NCI-H526 (cell line): ENCODE measurements at regions not wholly inside any gene's neighbourhood (a gene's known extent, or its start where the extent isn't known, plus 50 kb on each side); places are given as distances from the start of the nearest gene placed in this dataset.
"Not testable (repeated sequence)": the region's sequence is repeated elsewhere in the genome, so short reads cannot be mapped to it uniquely, and the experiment has no call there.

Source experiments
- DNase-seq, 2 experiments: peaks; one replicate each; lab custom pipeline; 2025; lab: John Stamatoyannopoulos, UW

DNA sequence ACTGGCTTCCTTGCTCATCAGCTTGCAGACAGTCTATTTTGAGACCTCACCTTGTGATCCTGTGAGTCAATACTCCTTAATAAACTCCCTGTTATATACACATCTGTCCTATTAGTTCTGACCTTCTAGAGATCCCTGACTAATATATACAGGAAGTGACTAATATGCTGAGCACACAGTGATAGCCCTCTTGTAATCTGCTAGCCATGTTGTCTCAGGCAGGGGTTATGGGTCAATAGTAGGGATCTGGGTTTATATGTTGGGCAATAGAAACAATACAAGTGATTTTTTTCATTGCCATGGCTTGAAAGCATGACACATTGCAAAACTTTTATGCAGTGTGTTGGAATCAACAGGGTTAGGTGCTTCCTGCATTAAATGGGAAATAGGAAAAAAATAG is 562.2 kb downstream of the GALC start:
- DNase-seq: no peak

DNA sequence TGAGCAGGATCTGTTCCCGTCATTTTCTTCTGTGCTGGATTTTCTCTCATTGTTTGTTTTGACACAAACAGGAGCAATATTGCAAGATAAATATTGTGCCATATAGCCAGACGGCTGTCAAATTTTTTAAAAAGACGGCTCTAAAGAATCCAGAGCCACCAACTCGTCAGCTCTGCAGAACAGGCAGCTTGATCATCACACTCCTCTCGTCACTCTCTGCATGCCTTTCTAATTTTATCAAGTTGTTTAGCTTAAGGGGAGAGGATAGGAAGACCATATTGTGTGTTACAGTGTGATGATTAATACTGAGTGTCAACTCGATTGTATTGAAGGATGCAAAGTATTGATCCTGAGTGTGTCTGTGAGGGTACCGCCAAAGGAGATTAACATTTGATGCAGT is 562.8 kb downstream of the GALC start:
- no peak for DNase-seq

DNA sequence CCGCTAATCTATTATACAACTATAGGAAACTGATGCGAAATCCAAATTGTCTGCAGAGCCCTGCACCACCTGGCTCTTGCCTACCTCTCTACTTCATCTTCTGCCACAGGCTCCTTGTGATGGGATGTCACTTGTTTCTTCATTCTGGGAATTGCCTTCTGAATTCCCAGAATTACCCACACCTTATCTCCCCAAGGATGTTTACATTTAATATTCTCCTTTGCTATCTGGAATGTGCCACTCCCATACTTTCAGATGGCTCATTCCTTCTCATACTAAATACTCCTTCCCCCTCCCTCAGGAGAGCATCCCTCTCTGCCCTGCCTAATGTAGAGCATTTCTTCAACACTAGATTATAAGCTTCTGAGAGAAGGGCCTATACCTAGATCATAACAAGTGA is 573.1 kb downstream of the GALC start:
- no peak for DNase-seq

DNA sequence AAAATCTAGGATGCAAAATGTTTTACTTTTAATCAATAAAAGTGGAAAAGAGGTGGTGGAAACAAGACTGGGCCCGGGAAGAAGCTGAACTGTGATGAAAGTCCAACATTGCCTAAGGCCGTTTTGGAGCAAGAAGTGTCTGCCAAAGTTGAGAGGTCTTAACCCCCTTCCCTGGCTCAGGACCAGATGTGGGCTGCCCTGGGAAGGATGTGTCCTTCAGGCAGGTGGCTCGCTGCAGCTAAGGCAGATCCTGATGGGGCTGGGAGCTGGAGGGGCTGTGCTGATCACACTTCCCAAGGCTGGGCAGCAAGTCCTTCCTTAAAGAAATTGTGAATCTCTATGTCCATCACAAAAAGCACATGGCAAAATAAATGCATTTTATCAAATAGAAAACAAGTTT is 581.6 kb downstream of the GALC start:
- DNase-seq: no peak

DNA sequence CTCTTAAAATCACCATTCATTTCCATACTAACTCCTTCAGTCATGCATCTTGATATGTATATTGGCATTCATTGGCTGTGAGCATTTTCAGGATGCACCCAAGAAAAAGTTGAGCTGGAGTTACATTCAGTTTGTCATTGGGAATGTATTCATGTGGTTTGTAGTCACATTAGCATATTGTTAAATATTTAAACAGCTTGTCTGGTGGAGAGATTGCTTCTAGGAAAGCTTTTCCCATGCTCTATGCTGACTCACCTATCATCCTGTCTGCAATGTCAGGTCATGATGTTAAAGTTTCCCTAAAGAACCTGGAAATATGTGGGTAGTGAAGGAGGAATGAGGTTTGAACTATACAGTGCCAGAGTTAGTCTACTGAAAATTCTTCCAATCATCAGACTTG is 583.6 kb downstream of the GALC start:
- peak in 1 of 2 experiments; percentile 7 for DNase-seq

DNA sequence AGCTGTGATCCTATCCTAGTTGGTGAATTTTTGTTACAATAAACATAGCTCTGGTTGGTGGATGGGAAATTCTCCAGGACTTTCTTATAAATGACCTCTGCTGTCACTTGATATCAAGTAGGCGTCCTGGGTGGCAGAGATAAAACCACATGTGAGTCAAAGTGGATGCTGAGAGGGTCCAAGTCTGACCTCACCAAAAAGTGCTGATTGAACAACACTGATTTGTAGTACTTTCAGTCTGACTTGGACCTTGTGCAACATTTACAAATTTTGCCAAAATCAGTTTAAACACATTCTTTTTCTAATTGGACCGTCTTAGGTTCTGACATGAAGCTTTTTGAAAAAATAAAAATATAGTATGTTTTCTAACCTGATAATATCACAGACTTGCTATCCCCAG is 585.6 kb downstream of the GALC start:
- DNase-seq: no peak

DNA sequence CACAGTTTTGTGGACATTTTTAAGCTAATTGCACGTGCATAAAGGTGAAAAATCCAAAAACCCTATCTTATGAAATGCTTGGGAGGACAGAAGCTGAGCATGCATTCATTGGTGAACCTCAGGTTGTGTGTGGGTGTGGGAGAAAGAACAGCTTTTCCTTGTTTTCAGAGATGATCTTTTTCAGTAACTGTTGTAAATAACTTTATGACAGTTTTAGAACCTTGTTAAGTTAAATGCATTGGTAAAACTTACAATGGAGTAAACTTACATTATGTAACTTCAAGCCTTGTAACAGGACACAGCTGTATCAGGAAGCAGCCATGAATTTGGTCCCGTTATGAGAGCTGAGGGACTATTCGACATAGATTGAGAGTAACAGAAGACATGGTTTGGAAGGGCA is 587.4 kb downstream of the GALC start:
- no peak for DNase-seq

DNA sequence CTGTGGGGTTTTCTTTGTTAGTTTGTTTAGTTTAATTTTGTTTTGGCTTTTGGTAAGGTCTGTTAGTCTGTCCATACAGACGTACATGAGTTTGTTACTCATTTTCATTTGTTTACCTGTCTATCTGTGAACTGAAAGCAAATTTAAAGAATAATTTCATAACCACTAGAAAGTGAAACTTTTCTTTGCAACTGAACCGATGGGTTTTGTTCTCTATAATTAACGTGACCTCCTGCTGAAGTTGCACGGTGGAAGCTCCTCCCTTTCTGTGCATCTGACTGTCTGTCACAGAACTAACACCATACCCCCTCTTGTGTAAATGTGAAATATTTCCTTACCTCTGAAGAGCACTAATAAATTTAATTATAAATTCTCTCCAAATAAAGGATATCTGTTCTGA is 595.5 kb downstream of the GALC start:
- DNase-seq: no peak

DNA sequence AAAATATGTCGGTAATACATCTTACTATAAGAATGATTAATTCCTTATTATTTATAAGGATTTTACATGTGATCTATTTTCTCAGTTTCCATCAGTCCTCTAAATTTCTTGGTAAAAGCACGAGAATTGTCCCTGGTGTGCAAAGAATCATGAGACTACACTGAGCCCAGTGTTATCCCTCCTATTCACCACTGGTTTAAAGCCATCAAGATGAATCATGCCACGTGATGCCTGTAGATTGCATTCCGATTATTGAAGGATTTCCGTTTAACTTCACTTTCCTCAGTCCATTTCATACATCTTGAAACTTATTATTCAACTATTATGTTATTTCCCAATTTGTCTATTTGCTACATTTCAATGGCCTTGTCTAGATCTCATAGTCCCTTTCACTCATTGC is 601.9 kb downstream of the GALC start:
- no peak for DNase-seq

DNA sequence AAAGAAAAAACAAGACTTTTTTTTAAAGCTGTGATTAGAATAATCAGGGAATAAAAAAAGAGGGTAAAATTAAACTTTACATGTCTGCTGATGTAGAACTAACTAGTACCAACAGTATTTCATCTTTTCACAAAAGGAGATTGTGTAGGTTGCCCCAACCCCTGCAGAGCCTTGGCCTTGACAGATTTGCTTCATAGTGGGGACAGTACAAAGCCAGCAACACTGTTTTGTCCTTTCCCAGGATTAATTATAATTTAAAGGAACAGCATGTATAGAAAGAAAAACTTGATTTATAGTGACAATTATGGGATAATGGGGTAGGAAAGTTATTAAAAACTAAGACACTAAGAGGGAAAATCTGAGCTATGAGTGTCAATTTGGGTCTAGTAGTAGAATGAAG is 604.0 kb downstream of the GALC start:
- no peak for DNase-seq

DNA sequence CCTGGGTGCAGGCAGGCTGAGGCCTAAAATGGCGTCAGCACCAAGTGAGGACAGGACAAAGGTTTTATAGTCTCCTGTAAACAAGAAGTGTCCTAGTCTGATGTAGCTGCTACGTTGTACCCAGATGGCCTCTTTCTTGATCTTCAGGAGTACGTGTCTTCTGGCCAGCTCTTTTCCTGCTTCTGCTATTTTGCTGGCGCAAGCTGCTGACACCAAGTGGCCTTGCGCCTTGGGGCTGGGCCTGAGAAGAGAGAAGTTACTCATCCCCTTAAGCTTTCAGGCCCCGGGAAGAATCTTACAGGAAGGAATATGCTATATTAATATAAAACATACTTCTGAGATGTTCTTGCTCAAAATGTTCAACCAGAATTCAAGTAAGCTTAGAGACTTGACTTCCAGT is 605.2 kb downstream of the GALC start:
- DNase-seq: no peak

DNA sequence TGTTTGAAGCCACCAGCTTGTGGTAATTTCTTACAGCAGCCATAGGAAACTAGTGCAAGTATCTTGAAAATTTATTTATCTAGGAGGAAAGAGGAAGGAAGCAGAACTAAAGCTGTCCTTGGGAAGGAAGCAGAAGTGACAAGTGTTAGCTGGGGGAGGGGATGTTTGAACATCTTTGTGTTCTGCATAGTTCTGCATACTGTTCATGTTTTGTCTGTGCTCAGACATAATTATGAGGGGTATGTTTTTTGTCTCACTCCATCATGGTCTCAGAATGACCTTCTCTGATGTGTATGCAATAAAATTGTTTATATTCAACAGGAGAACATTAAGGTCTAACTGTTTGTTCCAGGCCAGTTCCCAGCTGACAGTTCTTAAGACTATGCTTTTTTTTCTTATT is 606.5 kb downstream of the GALC start:
- DNase-seq: no peak

DNA sequence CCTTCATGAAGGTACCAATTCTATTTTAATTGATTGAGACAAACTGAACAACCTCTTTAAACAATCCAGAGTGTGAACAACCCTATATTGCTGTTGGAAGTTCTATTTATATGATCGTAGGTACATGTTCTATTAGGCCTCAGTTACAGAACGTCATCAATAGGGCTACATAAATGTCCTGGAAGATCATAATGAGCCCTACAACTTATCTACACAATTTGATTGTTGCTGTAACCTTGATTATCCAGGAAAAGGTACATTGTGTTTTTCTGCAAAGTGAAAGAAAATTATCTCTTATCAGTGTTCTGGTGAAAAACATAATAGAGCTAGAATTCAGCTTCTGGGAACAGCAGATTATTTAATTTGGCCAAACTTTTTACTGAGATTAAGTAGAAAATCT is 612.9 kb downstream of the GALC start:
- no peak for DNase-seq

DNA sequence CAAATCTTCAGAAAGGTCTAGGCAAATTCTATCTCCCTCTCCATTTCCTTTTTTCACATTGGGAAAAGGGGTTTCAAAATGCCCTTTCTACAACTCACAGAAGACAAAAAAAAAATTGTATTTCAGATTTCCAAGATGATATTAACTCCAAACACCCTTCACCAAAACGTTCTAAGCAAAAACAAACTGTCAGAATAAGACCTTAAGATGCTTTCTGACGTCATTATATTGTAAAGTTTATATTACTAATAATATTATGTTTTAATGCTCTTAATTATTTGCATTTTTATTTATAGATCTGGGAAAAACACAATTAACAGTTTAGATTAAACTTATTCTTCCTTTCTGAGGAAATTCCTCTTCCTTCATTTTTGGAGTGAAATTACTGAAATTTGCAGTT is 624.2 kb downstream of the GALC start:
- DNase-seq: no peak

DNA sequence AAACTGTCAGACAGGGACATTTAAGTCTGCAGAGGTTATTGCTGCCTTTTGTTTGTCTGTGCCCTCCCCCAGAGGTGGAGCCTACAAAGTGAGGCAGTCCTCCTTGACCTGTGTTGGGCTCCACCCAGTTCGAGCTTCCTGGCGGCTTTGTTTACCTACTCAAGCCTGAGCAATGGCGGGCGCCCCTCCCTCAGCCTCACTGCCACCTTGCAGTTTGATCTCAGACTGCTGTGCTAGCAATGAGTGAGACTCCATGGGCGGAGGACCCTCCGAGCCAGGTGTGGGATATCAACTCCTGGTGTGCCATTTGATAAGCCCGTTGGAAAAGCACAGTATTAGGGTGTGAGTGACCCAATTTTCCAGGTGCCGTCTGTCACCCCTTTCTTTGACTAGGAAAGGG is 632.7 kb downstream of the GALC start:
- not testable (repeated sequence) for DNase-seq

DNA sequence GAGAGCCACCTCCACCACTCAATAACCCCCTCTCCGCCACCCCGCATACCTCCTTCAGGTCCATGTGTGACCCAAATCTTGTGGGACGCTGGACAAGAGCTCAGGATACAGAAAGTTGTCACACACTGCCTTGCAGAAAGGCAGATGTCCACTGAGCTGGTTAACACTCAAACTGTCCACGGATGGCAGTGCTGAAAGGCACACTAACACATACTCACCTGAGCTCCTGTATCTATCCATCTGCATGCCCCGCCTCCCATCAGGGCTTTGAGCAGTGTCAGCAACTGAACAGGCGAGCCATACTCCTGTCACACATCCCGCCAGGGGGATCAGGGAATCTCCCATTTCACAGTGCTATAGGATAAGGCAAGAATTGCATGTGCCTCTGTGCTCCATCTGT is 642.0 kb downstream of the GALC start:
- no peak for DNase-seq

DNA sequence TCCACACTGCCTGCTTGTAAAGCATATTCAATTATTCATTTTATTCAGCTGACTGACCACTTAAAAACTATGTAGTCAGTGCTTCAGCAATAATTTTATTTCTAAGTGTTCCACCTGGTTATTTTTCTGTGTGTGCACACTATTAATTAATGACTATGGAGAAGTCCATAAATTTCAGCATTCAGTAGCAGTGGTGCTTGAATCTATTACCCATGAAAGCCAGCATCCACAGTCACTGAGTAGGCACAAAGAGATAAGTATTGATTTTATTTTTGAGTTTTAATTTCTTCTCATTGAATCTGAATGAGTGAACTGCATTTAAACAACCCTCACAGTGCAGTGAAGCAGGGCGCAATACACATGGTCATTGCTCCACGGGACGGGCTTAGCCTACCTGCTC is 643.1 kb downstream of the GALC start:
- no peak for DNase-seq

DNA sequence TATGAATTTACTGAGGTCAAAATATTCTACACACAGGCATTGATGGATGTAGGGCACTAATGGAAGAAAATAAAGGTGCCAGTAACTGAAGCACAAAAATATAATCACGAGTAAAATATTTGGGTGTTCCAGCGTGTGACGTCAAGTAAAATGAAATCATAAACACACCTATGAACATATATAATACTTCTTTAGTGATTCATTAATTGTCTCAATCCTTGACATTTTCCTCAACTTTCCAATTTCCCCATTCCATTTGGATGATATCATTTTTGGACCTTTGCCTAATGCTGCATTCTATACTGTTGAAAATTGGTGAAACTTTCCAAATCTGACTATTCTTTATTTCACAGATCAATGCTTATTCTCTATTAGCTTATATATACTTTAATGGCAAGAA is 649.3 kb downstream of the GALC start:
- no peak for DNase-seq

DNA sequence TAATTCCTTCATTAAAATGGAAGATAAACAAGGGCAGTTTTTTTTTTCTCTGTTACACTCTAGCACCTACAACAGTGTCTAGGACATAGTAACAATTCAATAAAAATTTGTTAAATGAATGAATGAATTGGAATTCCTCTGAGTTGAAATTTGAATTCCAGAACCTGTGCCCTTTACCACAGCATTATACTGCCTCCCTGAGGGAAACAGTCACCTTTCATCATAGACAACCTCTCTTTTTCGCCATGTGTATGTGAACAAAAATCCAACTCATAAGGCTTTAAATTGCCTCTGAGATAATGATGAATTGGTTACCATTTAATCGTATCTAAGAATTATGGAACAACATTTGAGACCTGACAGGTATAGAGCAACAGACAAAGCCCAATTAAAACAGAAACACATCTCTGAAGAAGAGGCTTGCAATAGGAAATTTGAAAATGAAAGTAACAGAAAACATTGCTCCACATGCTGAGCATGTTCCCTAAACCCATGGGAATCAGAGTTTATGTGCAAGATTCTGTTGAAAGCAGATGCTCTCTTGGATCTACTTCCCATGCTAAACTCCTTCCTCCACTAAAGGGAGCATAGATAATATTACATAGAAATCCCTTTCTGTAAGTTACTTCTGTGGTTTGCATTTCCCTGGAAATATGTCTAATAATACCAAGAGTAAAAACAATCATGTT is 657.8 kb downstream of the GALC start:
- peak in 1 of 2 experiments; percentile 28 for DNase-seq

DNA sequence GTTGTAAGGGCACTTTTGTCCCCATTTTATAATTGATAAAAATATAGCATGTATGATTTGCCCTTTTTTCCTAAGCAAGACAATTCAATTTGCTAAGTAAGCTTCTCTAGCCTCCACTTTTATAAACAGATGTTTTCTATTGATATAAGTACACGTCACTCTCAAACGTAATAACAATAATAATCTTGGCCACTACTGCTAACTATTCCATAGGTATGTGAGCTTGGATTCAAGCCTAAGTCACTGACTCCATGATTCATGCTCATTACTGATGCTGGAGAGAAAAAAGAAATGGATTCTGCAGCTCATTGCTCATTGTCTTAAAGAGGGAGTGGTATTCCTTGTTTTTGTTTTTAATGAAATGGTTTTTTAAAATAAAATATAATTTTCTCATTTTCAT is 661.0 kb downstream of the GALC start:
- DNase-seq: no peak

DNA sequence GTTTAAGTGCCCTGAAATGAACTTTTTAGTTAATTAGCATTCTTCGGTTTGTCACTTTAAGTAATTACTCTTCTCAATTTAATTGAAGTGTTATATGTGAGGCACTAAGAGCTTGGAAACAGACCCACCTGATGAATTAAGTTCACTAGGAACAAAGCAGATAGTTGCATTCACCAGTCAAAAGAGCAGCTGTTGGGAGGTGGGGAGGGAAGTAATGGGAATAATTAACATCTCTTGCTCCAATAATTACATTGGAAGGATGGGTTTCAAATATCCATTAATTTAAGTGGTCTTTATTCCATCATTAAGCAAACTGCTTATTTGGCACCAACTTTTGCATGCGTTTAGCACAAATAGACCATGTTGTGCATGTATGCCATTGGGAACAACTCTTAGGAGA is 667.2 kb downstream of the GALC start:
- DNase-seq: no peak

DNA sequence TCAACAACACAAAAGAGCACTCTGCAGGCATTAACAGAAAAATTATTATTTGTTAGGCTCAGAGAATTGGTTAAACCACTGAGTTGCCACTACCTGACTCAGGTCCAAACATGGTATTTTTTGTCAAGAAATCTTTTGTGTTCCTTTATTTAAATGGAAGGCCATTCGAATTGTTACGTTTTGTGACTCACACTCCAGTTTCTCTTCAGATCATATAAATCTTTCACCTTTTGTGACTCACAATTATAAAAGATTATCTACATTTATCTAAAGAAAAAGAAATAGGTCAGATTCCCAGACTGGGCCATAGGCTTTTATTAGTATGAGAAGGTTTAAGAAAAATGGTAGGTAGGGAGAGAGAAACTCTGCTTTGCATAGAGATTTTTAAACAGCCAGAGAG is 669.8 kb downstream of the GALC start:
- DNase-seq: no peak

DNA sequence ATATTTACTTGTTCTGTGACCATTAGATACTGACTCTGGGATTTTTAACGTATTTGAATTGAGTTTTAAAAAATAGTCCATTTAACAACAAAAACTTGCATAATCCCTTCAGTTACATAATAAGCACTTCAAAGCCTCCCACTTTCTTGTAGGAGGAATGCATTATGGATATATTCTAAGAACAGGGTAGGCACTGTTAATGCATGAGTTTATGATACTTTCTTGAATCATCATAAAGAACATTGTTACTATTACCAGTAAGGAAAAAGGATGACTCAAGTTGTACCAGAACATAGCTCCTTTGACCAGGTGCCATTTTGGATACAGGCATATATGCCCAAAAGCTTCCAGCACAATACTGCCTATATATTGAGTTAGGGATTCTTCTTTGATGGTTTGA is 671.4 kb downstream of the GALC start:
- DNase-seq: no peak

DNA sequence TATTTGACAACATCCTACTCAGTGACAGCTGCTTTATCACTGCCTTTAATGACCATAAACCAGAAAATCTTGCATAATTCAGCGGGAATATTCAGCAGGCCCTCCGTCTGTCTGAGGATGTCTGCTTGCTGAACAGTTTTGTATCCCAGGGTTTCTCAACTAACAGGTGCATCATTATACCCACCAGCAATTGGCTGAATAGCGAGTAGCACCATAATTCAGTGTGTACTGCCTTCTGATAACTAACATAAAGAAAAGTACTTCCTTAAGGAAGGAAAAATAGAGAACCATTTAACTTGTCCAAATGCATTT is 680.1 kb downstream of the GALC start:
- no peak for DNase-seq
